ENCODE measurements at regions not wholly inside any gene's neighbourhood (a gene's known extent, or its start where the extent isn't known, plus 50 kb on each side); places are given as distances from the start of the nearest gene placed in this dataset.

DNA sequence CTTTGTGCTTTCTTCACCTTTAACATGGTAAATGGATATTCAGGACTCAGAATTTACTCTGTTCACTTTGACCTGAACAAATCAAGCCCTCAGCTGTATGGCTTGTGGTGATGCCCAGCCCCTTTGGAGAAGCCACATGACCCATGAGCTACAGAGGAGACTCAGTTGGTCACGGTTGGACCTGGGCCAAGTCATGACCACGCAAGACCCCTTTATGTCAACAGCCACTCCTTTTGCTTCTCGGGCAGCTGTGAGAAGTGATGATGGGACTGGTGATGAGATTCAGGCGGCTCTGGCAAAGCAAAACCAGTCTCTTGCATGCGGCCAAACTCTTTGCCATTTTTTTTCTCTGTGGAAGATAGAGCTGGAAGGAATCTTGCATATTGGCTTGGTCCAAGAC lies 96.5 kb upstream of the AJAP1 start:
- TF ChIP-seq, protein P1, sequence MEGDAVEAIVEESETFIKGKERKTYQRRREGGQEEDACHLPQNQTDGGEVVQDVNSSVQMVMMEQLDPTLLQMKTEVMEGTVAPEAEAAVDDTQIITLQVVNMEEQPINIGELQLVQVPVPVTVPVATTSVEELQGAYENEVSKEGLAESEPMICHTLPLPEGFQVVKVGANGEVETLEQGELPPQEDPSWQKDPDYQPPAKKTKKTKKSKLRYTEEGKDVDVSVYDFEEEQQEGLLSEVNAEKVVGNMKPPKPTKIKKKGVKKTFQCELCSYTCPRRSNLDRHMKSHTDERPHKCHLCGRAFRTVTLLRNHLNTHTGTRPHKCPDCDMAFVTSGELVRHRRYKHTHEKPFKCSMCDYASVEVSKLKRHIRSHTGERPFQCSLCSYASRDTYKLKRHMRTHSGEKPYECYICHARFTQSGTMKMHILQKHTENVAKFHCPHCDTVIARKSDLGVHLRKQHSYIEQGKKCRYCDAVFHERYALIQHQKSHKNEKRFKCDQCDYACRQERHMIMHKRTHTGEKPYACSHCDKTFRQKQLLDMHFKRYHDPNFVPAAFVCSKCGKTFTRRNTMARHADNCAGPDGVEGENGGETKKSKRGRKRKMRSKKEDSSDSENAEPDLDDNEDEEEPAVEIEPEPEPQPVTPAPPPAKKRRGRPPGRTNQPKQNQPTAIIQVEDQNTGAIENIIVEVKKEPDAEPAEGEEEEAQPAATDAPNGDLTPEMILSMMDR (conservative IDR thresholded peaks at IDR 0.05), result no peak
- no peak overlapping the region for H3K27ac ChIP-seq

DNA sequence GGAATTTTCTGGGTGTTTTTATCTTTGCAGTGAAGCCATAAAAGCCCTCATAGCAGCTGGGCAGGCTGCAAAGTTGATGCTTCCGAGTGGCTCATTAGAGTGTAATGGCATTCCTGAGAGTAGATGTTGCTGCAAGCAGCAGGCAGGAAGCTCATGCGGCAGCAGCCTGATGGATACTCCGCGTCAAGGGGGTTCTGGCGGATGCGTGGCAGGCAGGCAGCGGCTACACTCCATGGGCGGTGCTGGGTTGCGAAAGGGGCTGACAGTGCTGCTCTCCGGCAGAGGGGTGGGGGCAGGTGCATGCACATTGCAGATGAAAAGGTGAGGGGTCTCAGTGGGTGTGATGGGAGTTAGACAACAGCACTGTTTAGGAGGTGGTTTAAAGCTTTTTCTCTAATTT lies 93.2 kb upstream of the AJAP1 start:
- no peak overlapping the region for H3K27ac ChIP-seq
- TF ChIP-seq, protein P1 (conservative IDR thresholded peaks at IDR 0.05), result no peak

DNA sequence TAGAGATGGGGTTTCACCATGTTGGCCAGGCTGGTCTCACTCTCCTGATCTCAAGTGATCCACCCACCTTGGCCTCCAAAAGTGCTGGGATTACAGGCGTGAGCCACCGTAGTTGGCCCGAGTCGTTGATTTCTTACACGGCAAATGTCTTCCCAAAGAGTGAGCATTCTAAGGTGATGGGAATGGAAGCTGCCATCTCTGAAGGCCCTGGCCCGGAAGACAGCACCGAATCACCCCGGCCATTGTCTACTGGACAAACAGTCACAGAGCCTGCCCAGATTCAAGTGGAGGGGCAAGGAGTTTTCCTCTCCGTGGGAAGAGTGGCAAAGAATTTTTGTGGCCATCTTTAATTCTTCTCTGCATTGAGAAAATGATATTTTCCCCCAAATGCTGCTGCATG lies 92.1 kb upstream of the AJAP1 start:
- TF ChIP-seq, protein P1 (conservative IDR thresholded peaks at IDR 0.05), result no peak
- no peak overlapping the region for H3K27ac ChIP-seq

DNA sequence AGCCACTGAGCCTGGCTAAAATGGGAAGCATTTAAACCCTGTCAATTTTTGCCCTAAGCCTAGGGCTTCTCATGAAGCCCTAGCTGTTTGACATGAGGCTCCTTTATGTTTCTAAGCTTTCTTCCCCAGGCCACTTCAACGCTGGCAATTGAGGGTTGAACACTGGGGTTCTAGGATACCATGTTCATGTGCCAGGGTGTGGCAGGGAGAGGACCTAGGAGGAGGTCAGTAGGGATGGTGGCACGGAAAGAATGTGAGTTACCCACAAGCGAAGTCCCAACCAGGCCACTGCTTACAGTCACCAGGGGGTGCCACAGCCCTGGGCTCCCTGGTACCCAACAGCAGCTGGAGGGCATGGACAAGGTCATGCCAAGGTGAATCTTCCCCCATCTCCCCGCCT lies 90.8 kb upstream of the AJAP1 start:
- TF ChIP-seq, protein P1 (conservative IDR thresholded peaks at IDR 0.05), result no peak
- H3K27ac ChIP-seq, result no peak overlapping the region

DNA sequence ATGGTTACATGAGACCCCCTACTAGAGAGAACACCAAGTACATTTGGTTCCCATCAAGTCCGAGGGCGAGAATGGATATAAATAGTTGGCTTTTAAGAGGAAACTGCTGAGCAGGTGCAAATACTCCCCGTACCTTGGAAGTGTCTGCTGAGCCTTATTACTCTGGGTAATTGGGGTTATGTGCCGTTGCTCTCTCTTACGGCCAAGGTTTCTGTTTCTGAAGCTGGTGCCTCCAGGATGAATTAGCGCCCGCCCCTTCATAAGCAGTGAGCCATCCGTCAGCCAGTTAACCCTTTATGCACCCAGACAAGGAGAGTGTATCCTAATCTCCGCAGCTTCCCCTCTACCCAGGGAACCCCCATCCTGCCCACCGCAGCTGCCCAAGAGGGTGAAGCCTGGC lies 90.4 kb upstream of the AJAP1 start:
- TF ChIP-seq, protein P1 (conservative IDR thresholded peaks at IDR 0.05), result no peak
- no peak overlapping the region for H3K27ac ChIP-seq

DNA sequence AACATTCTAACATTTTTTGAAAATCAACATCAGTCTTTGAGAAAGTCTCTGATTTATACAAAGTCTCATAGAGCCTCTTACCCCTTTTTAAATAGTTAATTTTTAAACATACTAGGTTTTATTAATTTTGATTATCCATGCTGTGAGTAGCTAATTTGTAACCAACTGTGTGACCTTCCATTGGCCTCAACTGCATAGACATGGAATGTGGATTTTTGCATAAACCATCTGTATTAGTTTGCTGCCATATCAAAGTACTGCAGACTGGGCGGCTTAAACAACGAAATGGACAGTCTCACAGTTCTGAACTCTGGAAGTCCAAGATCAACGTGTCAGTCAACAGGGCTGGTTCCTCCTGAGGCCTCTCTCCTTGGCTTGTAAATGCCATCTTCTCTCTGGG lies 89.2 kb upstream of the AJAP1 start:
- TF ChIP-seq, protein P1 (conservative IDR thresholded peaks at IDR 0.05), result no peak
- H3K27ac ChIP-seq, result no peak overlapping the region

DNA sequence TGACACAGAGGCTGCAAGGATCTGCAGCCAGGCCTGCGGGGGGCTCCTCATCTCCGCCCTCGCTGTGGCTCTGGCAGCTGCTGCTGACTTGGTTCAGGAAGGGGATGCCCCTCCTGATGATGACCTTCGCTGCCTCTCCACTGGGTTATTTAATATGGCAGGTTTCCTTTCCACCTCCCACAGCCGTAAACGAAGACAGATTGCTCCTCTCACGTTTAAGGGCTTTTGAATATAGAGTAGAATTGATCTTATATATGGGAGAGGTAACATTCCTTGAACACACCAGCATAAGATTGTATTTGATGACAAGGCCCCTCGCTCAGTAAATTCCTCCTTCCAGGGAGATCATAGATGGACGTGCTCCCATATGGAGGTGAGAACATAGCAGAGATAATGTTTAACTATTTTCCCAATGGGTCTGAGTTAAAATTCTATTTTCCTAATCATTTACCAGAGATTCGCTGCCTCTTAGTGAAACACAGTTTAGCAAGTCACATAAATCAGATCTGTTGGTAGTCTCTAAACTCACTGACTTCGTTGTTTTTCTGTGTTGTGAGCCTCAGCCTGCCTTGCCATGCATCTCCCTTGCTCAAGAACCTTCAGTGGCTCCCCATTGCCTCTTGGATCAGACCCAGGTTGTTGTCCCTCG lies 88.5 kb upstream of the AJAP1 start:
- TF ChIP-seq, protein P1 (conservative IDR thresholded peaks at IDR 0.05), result no peak
- no peak overlapping the region for H3K27ac ChIP-seq

Data from VCaP (cell line).